Upper lobe of left lung (tissue), 4 donors: ENCODE measurements at regions not wholly inside any gene's neighbourhood (a gene's known extent, or its start where the extent isn't known, plus 50 kb on each side); places are given as distances from the start of the nearest gene placed in this dataset.

Source experiments
- POLR2A ChIP-seq, 4 donors: fragments of 450-650 bp; IDR thresholded peaks; one replicate each; pipeline ENCODE4 v1.5.1; 2016 to 2017; ENCODE audit warnings: antibody characterized with exemption in 4 of 4, mild to moderate bottlenecking in 2 of 4
- POLR2AphosphoS5 ChIP-seq, 2 donors: sonication (generic); formaldehyde crosslinking; IDR thresholded peaks; one replicate each; pipeline ENCODE4 v1.5.1; 2017; ENCODE audit warnings: antibody characterized with exemption in 2 of 2
- TF ChIP-seq, protein P1 (sequence below), 6 experiments: fragments of 450-650 bp in 4 of 6; fragments of 200-600 bp in 2 of 6; sonication (generic) in 2 of 6; IDR thresholded peaks; one replicate each; pipeline ENCODE4 v1.5.1; 2016 to 2019; ENCODE audit warnings: antibody characterized with exemption in 6 of 6

GRCh38 chr7:57370739-57371098, 79.3 kb upstream of the ZNF716 start:
- TF ChIP-seq POLR2AphosphoS5 (IDR thresholded peaks at IDR 0.05) (no peak), POLR2A (IDR thresholded peaks at IDR 0.05) (no peak)
- TF ChIP-seq, protein P1, sequence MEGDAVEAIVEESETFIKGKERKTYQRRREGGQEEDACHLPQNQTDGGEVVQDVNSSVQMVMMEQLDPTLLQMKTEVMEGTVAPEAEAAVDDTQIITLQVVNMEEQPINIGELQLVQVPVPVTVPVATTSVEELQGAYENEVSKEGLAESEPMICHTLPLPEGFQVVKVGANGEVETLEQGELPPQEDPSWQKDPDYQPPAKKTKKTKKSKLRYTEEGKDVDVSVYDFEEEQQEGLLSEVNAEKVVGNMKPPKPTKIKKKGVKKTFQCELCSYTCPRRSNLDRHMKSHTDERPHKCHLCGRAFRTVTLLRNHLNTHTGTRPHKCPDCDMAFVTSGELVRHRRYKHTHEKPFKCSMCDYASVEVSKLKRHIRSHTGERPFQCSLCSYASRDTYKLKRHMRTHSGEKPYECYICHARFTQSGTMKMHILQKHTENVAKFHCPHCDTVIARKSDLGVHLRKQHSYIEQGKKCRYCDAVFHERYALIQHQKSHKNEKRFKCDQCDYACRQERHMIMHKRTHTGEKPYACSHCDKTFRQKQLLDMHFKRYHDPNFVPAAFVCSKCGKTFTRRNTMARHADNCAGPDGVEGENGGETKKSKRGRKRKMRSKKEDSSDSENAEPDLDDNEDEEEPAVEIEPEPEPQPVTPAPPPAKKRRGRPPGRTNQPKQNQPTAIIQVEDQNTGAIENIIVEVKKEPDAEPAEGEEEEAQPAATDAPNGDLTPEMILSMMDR (IDR thresholded peaks at IDR 0.05), result no peak
